HG03469 (cell line): ENCODE measurements at regions not wholly inside any gene's neighbourhood (a gene's known extent, or its start where the extent isn't known, plus 50 kb on each side); places are given as distances from the start of the nearest gene placed in this dataset.
"Not testable (repeated sequence)": the region's sequence is repeated elsewhere in the genome, so short reads cannot be mapped to it uniquely, and the experiment has no call there.

ENCODE experiments used
- ATAC-seq: cut with Tn5 transposase; IDR thresholded peaks from one replicate; pipeline ENCODE4 v1.9.1; 2021; ENCODE audit warnings: mild to moderate bottlenecking, moderate library complexity, moderate number of reproducible peaks; ENCODE audit not compliant: unreplicated experiment

GRCh38 chr6:15745781-15746180, 83.0 kb upstream of the DTNBP1 start:
- ATAC-seq = no peak

- ATAC-seq = no peak
Measured at GRCh38 chr6:15744818-15745402, 82.1 kb upstream of the DTNBP1 start.

DNA sequence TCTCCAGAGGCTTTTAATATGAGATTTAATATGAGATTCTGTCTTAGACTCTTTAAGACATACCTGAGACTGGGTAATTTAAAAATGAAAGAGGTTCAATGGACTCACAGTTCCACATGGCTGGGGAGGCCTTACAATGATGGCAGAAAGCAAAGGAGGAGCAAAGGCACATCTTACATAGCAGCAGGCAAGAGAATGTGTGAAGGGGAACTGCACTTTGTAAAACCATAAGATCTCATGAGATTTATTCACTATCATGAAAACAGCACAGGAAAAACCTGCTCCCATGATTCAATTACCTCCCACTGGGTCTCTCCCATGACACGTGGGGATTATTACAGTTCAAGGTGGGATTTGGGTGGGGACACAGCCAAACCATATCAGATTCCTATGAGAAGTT, 79.2 kb upstream of the DTNBP1 start:
- ATAC-seq = not testable (repeated sequence)

DNA sequence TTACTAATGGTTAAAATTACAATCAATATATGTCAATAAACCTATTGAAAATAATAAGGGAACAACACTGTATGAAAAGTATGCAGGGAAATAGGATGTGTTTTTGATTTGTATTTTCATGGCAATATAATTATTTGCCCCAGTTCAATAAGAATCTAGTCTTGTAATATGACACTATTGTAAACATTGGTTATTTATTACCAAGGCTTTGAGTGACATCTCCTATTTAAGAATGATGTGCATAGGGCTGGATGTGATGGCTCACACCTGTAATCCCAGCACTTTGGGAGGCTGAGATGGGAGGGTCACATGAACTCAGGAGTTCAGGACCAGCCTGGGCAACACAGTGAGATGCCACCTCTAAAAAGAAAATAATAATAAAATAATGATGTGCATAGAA, 78.6 kb upstream of the DTNBP1 start:
- no peak for ATAC-seq

DNA sequence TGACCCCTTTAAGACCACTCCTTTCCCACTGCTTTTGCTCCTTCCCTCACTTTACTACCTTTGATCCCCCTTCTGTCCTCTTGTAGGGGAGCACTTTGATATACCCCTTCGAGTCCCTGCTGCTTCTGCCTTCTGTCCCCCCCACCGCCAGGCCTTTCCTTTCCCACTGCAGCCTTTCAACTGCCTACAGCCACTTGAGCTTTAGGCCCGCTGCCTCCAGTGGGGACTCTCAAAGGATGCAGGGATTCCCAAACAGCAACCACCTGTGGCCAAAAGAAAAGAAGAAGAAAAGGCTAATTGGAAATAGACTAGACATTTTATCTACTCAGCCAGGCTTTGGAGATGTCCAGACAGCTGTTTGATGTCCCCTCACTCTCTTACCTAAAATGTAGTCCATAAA, 77.0 kb upstream of the DTNBP1 start:
- ATAC-seq = no peak

DNA sequence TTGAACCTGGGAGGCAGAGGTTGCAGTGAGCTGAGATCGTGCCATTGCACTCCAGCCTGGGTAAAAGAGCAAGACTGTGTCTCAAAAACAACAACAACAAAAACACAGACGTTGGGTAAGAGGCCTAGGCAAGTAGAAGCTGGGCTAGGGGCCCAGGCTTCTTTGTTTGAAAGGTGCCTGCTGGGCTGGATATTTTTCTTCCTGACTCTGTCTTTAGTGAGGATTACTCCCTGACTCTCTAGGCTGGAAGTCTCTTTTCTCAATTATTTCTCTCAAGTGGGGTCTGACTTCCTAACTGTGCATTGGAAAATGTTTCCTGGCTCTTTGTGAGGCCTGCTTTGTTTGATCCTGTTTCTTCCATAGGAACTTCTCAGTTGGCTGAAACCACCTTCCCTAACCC, 76.5 kb upstream of the DTNBP1 start:
- no peak for ATAC-seq

GRCh38 chr6:15738195-15738594, 75.4 kb upstream of the DTNBP1 start:
- ATAC-seq = not testable (repeated sequence)

DNA sequence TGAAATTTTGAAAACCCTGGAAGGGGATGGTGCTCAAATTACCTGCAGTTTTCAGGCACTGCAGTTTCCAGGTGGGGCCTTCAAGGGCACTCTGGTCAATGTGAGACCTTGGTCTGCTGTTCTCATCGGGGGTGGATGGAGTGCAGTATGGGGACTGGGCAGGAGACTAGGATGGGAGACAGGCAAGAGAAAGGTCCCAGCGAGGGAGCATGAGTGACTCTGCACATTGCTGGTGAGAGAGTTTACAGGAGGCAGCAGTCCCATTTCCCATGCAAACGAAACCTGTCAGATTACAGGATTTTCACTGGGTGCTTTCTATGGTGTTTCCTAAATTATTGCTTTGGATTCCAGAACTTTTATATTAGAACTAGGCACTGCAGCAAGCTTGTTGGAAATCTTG, 73.5 kb upstream of the DTNBP1 start:
- no peak for ATAC-seq

DNA sequence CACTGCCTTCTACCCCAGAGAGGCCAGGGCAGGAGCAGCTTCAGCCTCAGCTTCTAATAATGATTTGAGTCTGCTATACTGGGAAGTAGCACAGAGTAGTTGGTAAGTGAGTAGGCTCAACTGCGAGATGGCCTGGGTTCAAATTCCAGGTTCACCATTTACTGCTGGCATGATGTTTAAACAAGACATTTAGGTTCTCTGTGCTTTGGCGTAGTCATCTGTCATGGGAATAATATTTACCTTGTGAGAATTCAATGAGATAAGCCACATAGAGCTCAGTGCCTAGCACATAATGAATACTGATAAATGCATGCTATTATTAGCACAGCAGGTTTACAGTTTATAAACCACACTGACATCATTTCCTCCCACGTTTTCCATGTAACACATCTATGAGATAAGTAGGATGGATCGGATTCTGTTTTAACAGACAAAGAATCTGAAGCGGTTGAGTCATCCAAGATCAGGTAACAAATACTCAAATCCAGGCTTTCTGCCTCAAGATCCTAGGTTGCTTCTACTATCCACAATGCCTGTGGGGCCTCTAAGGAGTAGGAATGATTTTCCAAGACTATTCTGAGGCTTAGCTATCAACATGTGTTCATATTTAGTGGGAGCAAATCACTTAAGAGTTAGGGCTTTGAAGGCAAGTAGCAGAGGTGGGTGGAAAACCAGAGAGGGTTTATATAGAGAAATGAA, 72.9 kb upstream of the DTNBP1 start:
- ATAC-seq = no peak

DNA sequence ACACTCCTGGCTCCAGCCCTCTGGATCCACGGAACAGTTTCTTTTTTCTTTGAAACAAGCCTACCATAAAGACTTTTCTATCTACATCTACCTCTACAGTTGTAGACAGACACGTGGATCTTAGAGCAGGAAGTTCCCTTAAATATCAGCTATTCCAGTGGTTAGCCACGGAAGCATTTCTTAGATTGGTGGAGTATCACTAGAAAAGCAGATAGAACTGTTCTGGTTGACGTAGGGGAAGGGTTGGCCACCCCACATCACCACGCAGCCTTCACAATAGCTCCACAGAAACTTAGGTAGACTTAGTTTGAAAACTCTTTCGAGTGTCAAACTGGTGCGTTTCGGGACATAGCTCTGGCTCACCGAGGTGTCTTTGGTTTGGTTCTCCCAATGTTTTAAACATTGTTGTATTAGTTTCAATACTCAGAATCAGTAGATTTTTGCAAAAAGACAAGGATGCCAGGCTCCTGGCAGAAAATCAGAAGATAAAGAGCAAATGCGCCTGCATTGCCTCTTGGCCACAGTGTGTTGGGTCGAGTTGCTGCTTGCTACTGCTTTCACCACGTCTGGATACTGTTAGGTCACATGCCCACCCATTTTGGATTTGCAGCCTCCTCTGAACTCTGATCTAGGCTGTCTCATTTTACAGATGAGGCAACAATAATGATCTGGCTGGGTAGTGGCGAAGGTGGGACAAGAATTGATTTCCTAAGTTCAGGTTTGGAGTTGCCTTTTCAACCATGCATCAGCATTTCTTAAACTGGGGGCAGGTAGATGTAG, 71.5 kb upstream of the DTNBP1 start:
- ATAC-seq = no peak

- ATAC-seq = no peak
Measured at GRCh38 chr6:15730922-15731321, 68.1 kb upstream of the DTNBP1 start.

- ATAC-seq = no peak
Measured at GRCh38 chr6:15730442-15730841, 67.6 kb upstream of the DTNBP1 start.

DNA sequence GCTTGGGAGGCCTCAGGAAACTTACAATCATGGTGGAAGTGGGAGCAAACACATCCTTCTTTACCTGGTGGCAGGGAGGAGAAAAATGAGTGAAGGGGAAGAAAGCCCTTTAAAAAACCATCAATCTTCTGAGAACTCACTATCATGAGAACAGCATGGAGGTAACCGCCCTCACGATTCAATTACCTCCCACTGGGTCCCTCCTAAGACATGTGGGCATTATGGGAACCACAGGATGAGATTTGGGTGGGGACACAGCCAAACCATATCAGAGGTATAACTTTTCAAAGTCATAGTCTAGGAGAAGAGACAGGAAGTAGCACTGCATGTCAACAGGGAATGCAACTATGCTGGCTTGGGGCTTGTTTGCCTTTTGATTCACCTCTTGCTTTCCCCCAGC, 59.9 kb upstream of the DTNBP1 start:
- no peak for ATAC-seq

DNA sequence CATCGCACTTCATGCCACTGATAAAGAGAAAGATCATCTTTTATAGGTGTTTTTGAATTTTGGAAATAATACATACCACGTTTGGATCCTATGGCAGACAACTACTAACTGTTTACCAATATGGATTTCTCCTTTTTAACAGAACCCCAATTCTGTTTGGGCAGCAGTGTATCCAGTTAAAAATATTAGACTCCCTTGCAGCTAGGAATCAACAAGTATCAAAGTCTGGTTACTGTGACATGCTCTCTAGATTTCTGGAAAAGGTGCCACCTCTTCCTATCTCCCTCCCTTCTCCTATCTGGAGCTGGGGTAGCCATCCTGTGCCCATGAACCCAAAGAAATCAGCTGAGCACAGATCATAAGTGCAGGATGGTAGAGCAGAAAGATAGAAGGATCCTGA, 54.1 kb upstream of the DTNBP1 start:
- ATAC-seq = no peak

GRCh38 chr6:15715851-15716250, 53.0 kb upstream of the DTNBP1 start:
- ATAC-seq = no peak

DNA sequence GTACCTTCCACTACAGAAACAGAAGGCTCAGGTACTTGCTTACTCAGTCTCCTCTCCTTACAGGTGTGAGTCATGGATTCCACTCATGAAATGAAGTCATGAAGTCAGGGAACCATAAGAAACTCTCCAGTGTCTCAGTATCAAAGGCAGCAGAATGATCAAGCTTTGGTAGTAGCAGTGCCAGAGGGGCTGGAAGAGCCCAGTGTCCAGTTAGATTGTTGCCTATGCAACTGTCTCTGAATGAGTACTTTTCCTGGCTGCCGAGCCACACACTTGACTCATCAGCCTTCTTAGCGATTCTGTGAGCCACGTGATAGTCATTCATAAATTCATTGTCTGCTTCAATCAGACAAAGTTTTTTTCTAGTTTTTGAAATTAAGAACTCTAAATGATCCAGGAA, 52.2 kb upstream of the DTNBP1 start:
- ATAC-seq = no peak

- ATAC-seq = no peak
Measured at GRCh38 chr6:15714658-15715057, 51.8 kb upstream of the DTNBP1 start.

DNA sequence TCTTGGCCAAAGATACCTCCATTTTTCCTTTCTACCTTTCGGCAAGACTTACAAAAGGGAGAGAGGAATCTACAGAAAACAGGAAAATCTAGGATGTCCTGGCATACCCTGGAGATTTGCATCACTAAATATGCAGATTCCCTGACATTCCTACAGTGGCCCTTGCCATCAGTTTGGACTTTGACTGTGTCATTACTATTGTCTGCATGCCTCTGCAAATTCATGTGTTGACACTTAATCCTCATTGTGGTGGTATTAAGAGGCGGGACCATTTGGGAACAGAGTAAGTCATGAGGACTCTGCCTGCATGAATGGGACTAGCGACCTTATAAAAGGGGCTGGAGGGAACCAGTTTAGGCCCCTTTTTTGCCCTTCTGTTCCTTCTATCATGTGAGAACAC, 50.5 kb upstream of the DTNBP1 start:
- no peak for ATAC-seq

GRCh38 chr6:15712797-15713196, 50.0 kb upstream of the DTNBP1 start:
- no peak for ATAC-seq
